H1 (cell line): ENCODE measurements at regions not wholly inside any gene's neighbourhood (a gene's known extent, or its start where the extent isn't known, plus 50 kb on each side); places are given as distances from the start of the nearest gene placed in this dataset.

Experiments used
- CTCF ChIP-seq, 3 experiments: IDR thresholded peaks; 1 replicate in 2 of 3; 2 replicates in 1 of 3; pipeline versions ENCODE4 v1.5.1 to v1.6.1; 2011; ENCODE audit warnings: low read length in 3 of 3, mild to moderate bottlenecking in 3 of 3, inconsistent platforms in 2 of 3, low read depth in 1 of 3, moderate library complexity in 1 of 3; ENCODE audit not compliant: insufficient read depth in 1 of 3; ENCODE audit errors: control extremely low read depth in 1 of 3
- EZH2 ChIP-seq: fragments of 200-600 bp; sonication (generic); IDR thresholded peaks from 2 replicates; pipeline ENCODE4 v1.7.1; 2012; ENCODE audit warnings: low read depth, mild to moderate bottlenecking, moderate library complexity, low read length, inconsistent platforms; ENCODE audit not compliant: severe bottlenecking
- JUND ChIP-seq: IDR thresholded peaks from 2 replicates; pipeline ENCODE4 v1.6.1; 2011; ENCODE audit warnings: mild to moderate bottlenecking, improper control_type of control experiment, low read length
- POLR2A ChIP-seq, 2 experiments: IDR thresholded peaks; 1 replicate in 1 of 2; 2 replicates in 1 of 2; pipeline ENCODE4 v1.6.1; 2011; ENCODE audit warnings: low read depth in 2 of 2, low read length in 2 of 2, mild to moderate bottlenecking in 2 of 2; ENCODE audit errors: control extremely low read depth in 1 of 2
- POLR2AphosphoS5 ChIP-seq: IDR thresholded peaks from 2 replicates; pipeline ENCODE4 v1.6.1; 2011; ENCODE audit warnings: low read depth, low read length
- RBBP5 ChIP-seq: IDR thresholded peaks from 2 replicates; pipeline ENCODE4 v1.7.1; 2012; ENCODE audit warnings: low read depth, mild to moderate bottlenecking, inconsistent platforms, low read length, moderate library complexity, borderline replicate concordance
- TAF7 ChIP-seq: optimal IDR thresholded peaks from 2 replicates; pipeline ENCODE3; 2011; ENCODE audit warnings: low read depth, mild to moderate bottlenecking, inconsistent platforms, low read length, moderate library complexity, borderline replicate concordance
- TEAD4 ChIP-seq: IDR thresholded peaks from 2 replicates; pipeline ENCODE4 v1.6.1; 2012; ENCODE audit warnings: low read depth, low read length, inconsistent platforms, mixed read lengths

- TF ChIP-seq POLR2A (IDR thresholded peaks at IDR 0.05; ENCODE audit: control extremely low read depth in 1 of 2, low read depth in 2 of 2, low read length in 2 of 2) = no peak
- no peak for TF ChIP-seq POLR2AphosphoS5
- no peak for TF ChIP-seq EZH2
- TF ChIP-seq CTCF (IDR thresholded peaks at IDR 0.05; ENCODE audit: control extremely low read depth in 1 of 3, insufficient read depth in 1 of 3, low read depth in 1 of 3, low read length in 3 of 3) = no peak
- no peak for TF ChIP-seq TAF7
- TF ChIP-seq RBBP5 = no peak
- TF ChIP-seq JUND = no peak
- TF ChIP-seq TEAD4 = no peak
These were observed 69.8 kb upstream of the PGBD5 start for GRCh38 chr1:230495891-230496385.
